Fibroblast of lung (primary cell): ENCODE measurements at regions not wholly inside any gene's neighbourhood (a gene's known extent, or its start where the extent isn't known, plus 50 kb on each side); places are given as distances from the start of the nearest gene placed in this dataset.

Experiments
- EZH2 ChIP-seq: IDR thresholded peaks from 2 replicates; pipeline ENCODE4 v1.5.1; 2012; ENCODE audit warnings: low read length, control low read depth, mild to moderate bottlenecking; ENCODE audit errors: missing control alignments
- TF ChIP-seq, protein P1 (sequence below), 2 donors: IDR thresholded peaks in 1 of 2; conservative IDR thresholded peaks in 1 of 2; 1 replicate in 1 of 2; 2 replicates in 1 of 2; pipeline ENCODE4 v1.5.1; 2011 to 2012; ENCODE audit warnings: low read length in 2 of 2, control low read depth in 1 of 2, inconsistent platforms in 1 of 2, low read depth in 1 of 2, mild to moderate bottlenecking in 1 of 2

DNA sequence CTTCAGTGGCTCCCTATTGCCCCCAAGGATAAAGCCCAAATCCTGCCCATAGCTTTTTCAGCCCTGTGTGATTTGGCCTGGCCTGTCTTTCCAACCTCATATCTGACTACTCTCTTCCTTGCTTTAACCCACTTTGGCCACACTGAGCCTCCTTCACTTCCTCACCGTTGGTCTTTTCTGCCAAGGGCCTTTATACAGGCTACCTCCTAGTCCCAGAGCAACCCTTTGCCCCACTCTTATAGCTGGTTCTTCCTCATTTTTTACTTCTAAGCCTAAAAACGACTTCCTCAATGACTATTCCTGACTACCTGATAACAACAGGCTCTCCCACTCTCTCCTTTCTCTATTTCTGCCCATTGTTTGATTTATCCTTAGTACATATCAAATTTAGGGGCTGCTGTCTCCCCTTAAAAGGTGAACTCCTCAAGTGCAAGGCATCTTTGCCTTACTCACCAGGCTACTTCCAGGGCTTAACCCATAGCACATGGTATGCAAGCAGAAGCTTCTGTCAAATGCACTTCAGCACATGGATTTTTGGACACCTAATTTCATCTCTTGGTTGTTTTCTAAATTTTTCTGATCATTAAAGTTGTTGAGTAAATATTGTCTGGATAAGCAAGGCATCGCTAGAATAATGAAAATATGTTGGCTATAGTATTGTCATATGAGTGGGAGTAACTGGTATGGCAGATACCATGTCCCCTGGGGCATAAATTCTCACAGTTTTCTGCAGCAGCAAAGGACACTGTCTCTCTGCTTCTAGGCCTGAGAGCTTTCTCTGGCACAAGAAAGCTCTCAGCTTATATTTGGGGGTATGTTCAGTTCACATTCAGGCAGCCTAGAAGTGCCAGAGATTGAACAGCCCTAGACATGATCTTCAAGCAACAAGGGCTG is 201.5 kb upstream of the GPR26 start:
- TF ChIP-seq, protein P1, sequence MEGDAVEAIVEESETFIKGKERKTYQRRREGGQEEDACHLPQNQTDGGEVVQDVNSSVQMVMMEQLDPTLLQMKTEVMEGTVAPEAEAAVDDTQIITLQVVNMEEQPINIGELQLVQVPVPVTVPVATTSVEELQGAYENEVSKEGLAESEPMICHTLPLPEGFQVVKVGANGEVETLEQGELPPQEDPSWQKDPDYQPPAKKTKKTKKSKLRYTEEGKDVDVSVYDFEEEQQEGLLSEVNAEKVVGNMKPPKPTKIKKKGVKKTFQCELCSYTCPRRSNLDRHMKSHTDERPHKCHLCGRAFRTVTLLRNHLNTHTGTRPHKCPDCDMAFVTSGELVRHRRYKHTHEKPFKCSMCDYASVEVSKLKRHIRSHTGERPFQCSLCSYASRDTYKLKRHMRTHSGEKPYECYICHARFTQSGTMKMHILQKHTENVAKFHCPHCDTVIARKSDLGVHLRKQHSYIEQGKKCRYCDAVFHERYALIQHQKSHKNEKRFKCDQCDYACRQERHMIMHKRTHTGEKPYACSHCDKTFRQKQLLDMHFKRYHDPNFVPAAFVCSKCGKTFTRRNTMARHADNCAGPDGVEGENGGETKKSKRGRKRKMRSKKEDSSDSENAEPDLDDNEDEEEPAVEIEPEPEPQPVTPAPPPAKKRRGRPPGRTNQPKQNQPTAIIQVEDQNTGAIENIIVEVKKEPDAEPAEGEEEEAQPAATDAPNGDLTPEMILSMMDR (conservative IDR thresholded peaks at IDR 0.05 in 1 of 2, IDR thresholded peaks at IDR 0.05 in 1 of 2; ENCODE audit: low read depth in 1 of 2, low read length in 2 of 2): no peak
- no peak for TF ChIP-seq EZH2
